HG03039 (cell line): ENCODE measurements at regions not wholly inside any gene's neighbourhood (a gene's known extent, or its start where the extent isn't known, plus 50 kb on each side); places are given as distances from the start of the nearest gene placed in this dataset.
"Not testable (repeated sequence)": the region's sequence is repeated elsewhere in the genome, so short reads cannot be mapped to it uniquely, and the experiment has no call there.

Source experiments
- ATAC-seq: cut with Tn5 transposase; IDR thresholded peaks from one replicate; pipeline ENCODE4 v1.9.1; 2021; ENCODE audit warnings: mild to moderate bottlenecking, moderate library complexity; ENCODE audit not compliant: unreplicated experiment

GRCh38 chr12:97977870-97978405, 515.3 kb downstream of the RMST start:
- ATAC-seq, result no peak

GRCh38 chr12:97982684-97983083, 520.1 kb downstream of the RMST start:
- no peak for ATAC-seq

- ATAC-seq, result no peak
Measured at GRCh38 chr12:97983796-97984195, 521.2 kb downstream of the RMST start.

- no peak for ATAC-seq
Measured at GRCh38 chr12:97984436-97984835, 521.8 kb downstream of the RMST start.

GRCh38 chr12:97984974-97985580, 522.5 kb downstream of the RMST start:
- no peak for ATAC-seq

- ATAC-seq, result no peak
Measured at GRCh38 chr12:97985834-97986233, 523.2 kb downstream of the RMST start.

GRCh38 chr12:97988588-97988987, 526.0 kb downstream of the RMST start:
- ATAC-seq, result not testable (repeated sequence)

- no peak for ATAC-seq
Measured at GRCh38 chr12:97989366-97989940, 525.9 kb upstream of the TMPO start.

- ATAC-seq, result no peak
Measured at GRCh38 chr12:97994746-97995484, 520.5 kb upstream of the TMPO start.

GRCh38 chr12:97995559-97995958, 519.8 kb upstream of the TMPO start:
- ATAC-seq, result no peak

- ATAC-seq, result no peak
Measured at GRCh38 chr12:98001430-98001829, 514.0 kb upstream of the TMPO start.

GRCh38 chr12:98002887-98003493, 512.4 kb upstream of the TMPO start:
- peak; percentile 51 for ATAC-seq

- no peak for ATAC-seq
Measured at GRCh38 chr12:98007963-98008362, 507.4 kb upstream of the TMPO start.

- ATAC-seq, result no peak
Measured at GRCh38 chr12:98013560-98013959, 501.8 kb upstream of the TMPO start.

- ATAC-seq, result no peak
Measured at GRCh38 chr12:98018836-98019235, 496.6 kb upstream of the TMPO start.

GRCh38 chr12:98020376-98020775, 495.0 kb upstream of the TMPO start:
- no peak for ATAC-seq

GRCh38 chr12:98022961-98023360, 492.4 kb upstream of the TMPO start:
- ATAC-seq, result no peak

GRCh38 chr12:98037401-98038140, 477.8 kb upstream of the TMPO start:
- no peak for ATAC-seq

GRCh38 chr12:98042668-98043067, 472.7 kb upstream of the TMPO start:
- ATAC-seq, result no peak

GRCh38 chr12:98045395-98045794, 470.0 kb upstream of the TMPO start:
- ATAC-seq, result no peak

GRCh38 chr12:98048326-98048725, 467.1 kb upstream of the TMPO start:
- ATAC-seq, result no peak
